ENCODE measurements at regions not wholly inside any gene's neighbourhood (a gene's known extent, or its start where the extent isn't known, plus 50 kb on each side); places are given as distances from the start of the nearest gene placed in this dataset.
"Not testable (repeated sequence)": the region's sequence is repeated elsewhere in the genome, so short reads cannot be mapped to it uniquely, and the experiment has no call there.

GRCh38 chr1:187070076-187070475, 241.3 kb downstream of the PLA2G4A start:
- Histone ChIP-seq H3K36me3 (ENCODE audit: control insufficient read depth, insufficient read depth, low read length) (no peaks in the 10 kb centered on the region), H3K9ac (ENCODE audit: low read length) (no peak overlapping the region), H3K4me1 (ENCODE audit: control insufficient read depth, insufficient read depth, low read length) (no peaks in the 10 kb centered on the region), H3K27ac (ENCODE audit: low read depth, low read length) (no peak overlapping the region), H3K4me3 (ENCODE audit: low read length) (no peak overlapping the region), H3K27me3 (ENCODE audit: control insufficient read depth, insufficient read depth, low read length) (no peaks in the 10 kb centered on the region)

DNA sequence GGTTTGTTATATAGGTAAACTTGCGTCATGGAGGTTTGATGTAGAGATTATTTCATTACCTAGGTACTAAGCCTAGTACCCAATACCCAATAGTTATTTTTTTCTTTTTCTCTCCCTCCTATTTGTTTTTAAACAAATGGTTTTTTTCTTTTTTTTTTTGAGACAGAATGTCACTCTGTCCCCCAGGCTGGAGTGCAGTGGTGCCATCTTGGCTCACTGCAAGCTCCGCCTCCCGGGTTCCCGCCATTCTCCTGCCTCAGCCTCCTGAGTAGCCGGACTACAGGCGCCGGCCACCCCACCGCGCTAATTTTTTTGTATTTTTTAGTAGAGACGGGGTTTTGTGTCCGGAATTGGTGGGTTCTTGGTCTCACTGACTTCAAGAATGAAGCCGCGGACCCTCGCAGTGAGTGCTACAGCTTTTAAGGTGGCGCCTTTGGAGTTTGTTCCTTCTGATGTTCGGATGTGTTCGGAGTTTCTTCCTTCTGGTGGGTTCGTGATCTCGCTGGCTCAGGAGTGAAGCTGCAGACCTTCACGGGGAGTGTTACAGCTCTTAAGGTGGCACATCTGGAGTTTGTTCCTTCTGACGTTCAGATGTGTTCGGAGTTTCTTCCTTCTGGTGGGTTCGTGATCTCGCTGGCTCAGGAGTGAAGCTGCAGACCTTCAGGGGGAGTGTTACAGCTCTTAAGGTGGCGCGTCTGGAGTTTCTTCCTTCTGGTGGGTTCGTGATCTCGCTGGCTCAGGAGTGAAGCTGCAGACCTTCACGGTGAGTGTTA, 243.7 kb downstream of the PLA2G4A start:
- H3K36me3 ChIP-seq (ENCODE audit: control insufficient read depth, insufficient read depth, low read length); H3K4me3 ChIP-seq (ENCODE audit: low read length); H3K27ac ChIP-seq (ENCODE audit: low read depth, low read length); H3K27me3 ChIP-seq (ENCODE audit: control insufficient read depth, insufficient read depth, low read length); H3K9ac ChIP-seq (ENCODE audit: low read length); H3K4me1 ChIP-seq (ENCODE audit: control insufficient read depth, insufficient read depth, low read length): not testable (repeated sequence)

DNA sequence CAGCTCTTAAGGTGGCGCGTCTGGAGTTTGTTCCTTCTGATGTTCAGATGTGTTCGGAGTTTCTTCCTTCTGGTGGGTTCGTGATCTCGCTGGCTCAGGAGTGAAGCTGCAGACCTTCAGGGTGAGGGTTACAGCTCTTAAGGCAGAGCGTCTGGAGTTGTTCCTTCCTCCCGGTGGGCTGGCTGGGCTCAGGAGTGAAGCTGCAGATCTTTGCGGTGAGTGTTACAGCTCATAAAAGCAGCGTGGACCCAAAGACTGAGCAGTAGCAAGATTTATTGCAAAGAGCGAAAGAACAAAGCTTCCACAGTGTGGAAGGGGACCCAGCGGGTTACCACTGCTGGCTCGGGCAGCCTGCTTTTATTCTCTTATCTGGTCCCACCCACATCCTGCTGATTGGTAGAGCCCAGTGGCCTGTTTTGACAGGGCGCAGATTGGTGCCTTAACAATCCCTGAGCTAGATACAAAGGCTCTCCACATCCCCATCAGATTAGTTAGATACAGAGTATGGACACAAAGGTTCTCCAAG, 244.3 kb downstream of the PLA2G4A start:
- H3K27ac ChIP-seq (ENCODE audit: low read depth, low read length); H3K27me3 ChIP-seq (ENCODE audit: control insufficient read depth, insufficient read depth, low read length); H3K9ac ChIP-seq (ENCODE audit: low read length); H3K36me3 ChIP-seq (ENCODE audit: control insufficient read depth, insufficient read depth, low read length); H3K4me1 ChIP-seq (ENCODE audit: control insufficient read depth, insufficient read depth, low read length): not testable (repeated sequence)
- peak overlapping the region; percentile 15 for H3K4me3 ChIP-seq (ENCODE audit: low read length)

- H3K4me1 ChIP-seq (ENCODE audit: control insufficient read depth, insufficient read depth, low read length); H3K36me3 ChIP-seq (ENCODE audit: control insufficient read depth, insufficient read depth, low read length); H3K27ac ChIP-seq (ENCODE audit: low read depth, low read length); H3K9ac ChIP-seq (ENCODE audit: low read length); H3K27me3 ChIP-seq (ENCODE audit: control insufficient read depth, insufficient read depth, low read length); H3K4me3 ChIP-seq (ENCODE audit: low read length): not testable (repeated sequence)
Measured at GRCh38 chr1:187073634-187074245, 245.0 kb downstream of the PLA2G4A start.

DNA sequence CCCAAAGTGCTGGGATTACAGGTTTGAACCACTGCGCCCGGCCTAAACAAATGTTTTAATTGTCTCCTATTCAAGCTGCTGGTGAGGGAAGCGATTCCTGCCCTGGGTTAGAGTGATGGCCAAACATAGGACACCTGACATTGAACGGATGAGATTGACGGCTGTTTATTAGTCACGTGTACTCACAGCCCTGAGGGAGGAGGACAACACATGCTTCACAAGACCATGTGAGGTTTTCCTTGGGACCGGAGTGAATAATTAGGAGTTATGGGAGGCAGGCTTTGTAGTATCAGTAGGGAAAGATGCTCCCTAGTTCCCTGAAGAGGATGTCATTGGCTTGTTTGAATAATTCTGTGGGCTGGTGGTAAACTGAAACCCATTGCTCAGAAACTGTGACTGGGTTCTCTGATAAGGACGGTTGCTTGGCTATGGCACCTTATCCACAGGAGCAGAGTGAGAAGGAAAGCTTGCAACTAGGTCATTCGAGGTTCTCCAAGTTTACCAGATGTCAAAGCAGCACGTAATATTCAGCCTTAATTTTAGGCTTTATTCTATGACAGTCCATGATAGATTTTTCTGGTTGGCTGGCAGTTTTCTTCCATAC, 245.8 kb downstream of the PLA2G4A start:
- H3K4me3 ChIP-seq (ENCODE audit: low read length) = no peak overlapping the region
- no peak overlapping the region for H3K9ac ChIP-seq (ENCODE audit: low read length)
- H3K36me3 ChIP-seq (ENCODE audit: control insufficient read depth, insufficient read depth, low read length) = no peaks in the 10 kb centered on the region
- H3K27ac ChIP-seq (ENCODE audit: low read depth, low read length) = no peak overlapping the region
- no peaks in the 10 kb centered on the region for H3K4me1 ChIP-seq (ENCODE audit: control insufficient read depth, insufficient read depth, low read length)
- no peaks in the 10 kb centered on the region for H3K27me3 ChIP-seq (ENCODE audit: control insufficient read depth, insufficient read depth, low read length)

DNA sequence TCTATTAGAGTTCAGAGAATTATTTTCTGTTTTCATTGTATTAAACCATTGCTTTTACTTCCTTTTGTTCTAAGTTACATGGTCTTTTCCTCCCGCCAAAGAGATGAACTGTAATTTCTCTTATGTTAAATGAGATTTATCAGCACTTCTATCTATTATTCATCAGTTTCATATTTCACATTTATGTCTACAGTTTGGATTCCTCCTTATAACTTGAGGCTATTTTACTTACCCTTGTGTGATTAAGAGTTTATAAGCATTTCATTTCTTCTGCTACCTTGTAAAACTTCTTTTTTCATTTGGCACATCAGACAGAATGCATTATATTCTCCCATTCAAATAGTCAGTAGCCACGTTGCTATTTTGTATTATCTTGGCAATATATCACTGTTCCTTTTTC, 248.2 kb downstream of the PLA2G4A start:
- no peaks in the 10 kb centered on the region for H3K4me1 ChIP-seq (ENCODE audit: control insufficient read depth, insufficient read depth, low read length)
- H3K36me3 ChIP-seq (ENCODE audit: control insufficient read depth, insufficient read depth, low read length) = no peaks in the 10 kb centered on the region
- H3K9ac ChIP-seq (ENCODE audit: low read length) = no peak overlapping the region
- no peak overlapping the region for H3K27ac ChIP-seq (ENCODE audit: low read depth, low read length)
- no peaks in the 10 kb centered on the region for H3K27me3 ChIP-seq (ENCODE audit: control insufficient read depth, insufficient read depth, low read length)
- no peak overlapping the region for H3K4me3 ChIP-seq (ENCODE audit: low read length)

GRCh38 chr1:187078321-187078720, 249.6 kb downstream of the PLA2G4A start:
- H3K27ac ChIP-seq (ENCODE audit: low read depth, low read length) = no peak overlapping the region
- H3K4me3 ChIP-seq (ENCODE audit: low read length) = no peak overlapping the region
- no peaks in the 10 kb centered on the region for H3K27me3 ChIP-seq (ENCODE audit: control insufficient read depth, insufficient read depth, low read length)
- no peaks in the 10 kb centered on the region for H3K36me3 ChIP-seq (ENCODE audit: control insufficient read depth, insufficient read depth, low read length)
- no peaks in the 10 kb centered on the region for H3K4me1 ChIP-seq (ENCODE audit: control insufficient read depth, insufficient read depth, low read length)
- H3K9ac ChIP-seq (ENCODE audit: low read length) = no peak overlapping the region

DNA sequence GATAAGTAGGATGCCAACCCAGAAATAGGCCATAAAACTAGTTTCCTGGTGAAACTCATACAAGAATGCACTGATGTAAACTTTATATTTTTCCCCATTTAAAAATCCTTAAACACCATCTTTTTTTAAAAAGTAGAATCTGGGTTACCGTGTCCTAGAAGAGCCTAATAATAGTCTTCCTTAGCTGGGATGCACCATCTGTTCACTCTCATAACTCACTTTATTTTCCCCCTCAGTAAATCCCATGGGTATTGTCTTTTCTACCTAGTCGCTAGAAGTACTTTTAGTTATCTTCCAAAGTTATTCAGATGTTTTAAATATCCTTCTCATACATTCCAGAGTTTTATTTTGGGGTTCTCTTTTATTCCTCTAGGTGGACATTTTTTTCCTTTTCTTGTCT, 250.2 kb downstream of the PLA2G4A start:
- H3K27me3 ChIP-seq (ENCODE audit: control insufficient read depth, insufficient read depth, low read length) = no peaks in the 10 kb centered on the region
- no peak overlapping the region for H3K4me3 ChIP-seq (ENCODE audit: low read length)
- no peak overlapping the region for H3K27ac ChIP-seq (ENCODE audit: low read depth, low read length)
- no peaks in the 10 kb centered on the region for H3K36me3 ChIP-seq (ENCODE audit: control insufficient read depth, insufficient read depth, low read length)
- no peak overlapping the region for H3K9ac ChIP-seq (ENCODE audit: low read length)
- H3K4me1 ChIP-seq (ENCODE audit: control insufficient read depth, insufficient read depth, low read length) = no peaks in the 10 kb centered on the region

DNA sequence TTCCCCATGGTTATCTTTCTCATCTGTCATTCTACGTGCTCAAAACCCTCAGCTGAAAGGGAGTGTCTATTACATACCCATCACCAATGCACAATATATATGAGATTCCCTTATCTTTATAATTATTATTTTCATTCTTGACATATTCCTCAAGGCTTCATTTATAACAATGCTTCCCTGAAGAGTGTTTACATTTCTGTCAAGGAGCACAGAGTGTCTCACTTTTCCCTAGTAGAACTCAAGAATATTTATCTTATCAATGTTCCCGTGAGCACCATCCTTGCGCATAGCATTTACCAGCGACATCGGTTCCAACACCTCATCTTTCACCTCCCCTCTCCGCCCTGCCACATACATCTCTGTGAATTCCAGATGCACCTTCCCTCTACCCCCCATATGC, 250.6 kb downstream of the PLA2G4A start:
- Histone ChIP-seq H3K27me3 (ENCODE audit: control insufficient read depth, insufficient read depth, low read length) (no peaks in the 10 kb centered on the region), H3K9ac (ENCODE audit: low read length) (no peak overlapping the region), H3K4me1 (ENCODE audit: control insufficient read depth, insufficient read depth, low read length) (no peaks in the 10 kb centered on the region), H3K4me3 (ENCODE audit: low read length) (no peak overlapping the region), H3K36me3 (ENCODE audit: control insufficient read depth, insufficient read depth, low read length) (no peaks in the 10 kb centered on the region), H3K27ac (ENCODE audit: low read depth, low read length) (no peak overlapping the region)

DNA sequence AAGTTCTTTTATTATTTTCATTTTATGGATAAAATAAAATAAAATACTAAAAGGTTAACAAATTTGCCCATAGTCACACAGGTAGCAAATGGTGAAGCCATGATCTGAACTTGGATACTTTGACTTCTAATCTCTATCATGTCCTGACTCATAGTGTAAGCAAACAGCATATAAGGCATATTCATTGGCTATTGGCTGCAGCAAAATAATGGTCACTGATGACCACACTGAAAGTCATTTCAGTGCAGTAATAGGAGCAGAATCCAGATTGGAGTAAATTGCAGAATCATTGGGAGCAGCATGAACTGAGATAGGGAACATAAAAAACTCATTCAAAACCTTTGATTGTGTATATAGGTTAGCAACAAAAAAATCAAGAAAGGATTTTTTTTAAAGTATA, 262.9 kb downstream of the PLA2G4A start:
- Histone ChIP-seq H3K9ac (ENCODE audit: low read length) (no peak overlapping the region), H3K36me3 (ENCODE audit: control insufficient read depth, insufficient read depth, low read length) (no peaks in the 10 kb centered on the region), H3K4me1 (ENCODE audit: control insufficient read depth, insufficient read depth, low read length) (no peaks in the 10 kb centered on the region), H3K27me3 (ENCODE audit: control insufficient read depth, insufficient read depth, low read length) (no peaks in the 10 kb centered on the region), H3K4me3 (ENCODE audit: low read length) (no peak overlapping the region), H3K27ac (ENCODE audit: low read depth, low read length) (no peak overlapping the region)

DNA sequence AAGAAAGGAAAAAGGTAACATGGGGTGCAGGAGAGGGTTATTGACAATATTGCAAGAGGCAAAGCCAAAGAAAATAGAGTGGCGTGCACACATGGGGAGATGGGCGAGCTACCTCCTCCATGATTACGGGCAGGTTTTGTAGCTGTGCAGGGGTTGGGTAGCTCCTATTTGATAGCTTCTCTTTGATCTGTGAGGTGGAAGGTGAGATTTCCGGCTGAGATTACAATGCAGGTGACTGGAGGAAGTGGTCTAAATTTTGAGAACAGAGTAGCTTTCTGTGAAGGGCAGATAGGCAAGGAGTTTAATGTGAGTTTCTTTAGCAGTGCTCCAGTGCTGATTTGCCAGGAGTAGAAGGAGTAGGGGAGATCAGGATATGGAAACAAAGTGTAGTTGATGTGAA, 263.4 kb downstream of the PLA2G4A start:
- Histone ChIP-seq H3K4me1 (ENCODE audit: control insufficient read depth, insufficient read depth, low read length) (no peaks in the 10 kb centered on the region), H3K9ac (ENCODE audit: low read length) (no peak overlapping the region), H3K27ac (ENCODE audit: low read depth, low read length) (no peak overlapping the region), H3K4me3 (ENCODE audit: low read length) (no peak overlapping the region), H3K27me3 (ENCODE audit: control insufficient read depth, insufficient read depth, low read length) (no peaks in the 10 kb centered on the region), H3K36me3 (ENCODE audit: control insufficient read depth, insufficient read depth, low read length) (no peaks in the 10 kb centered on the region)

GRCh38 chr1:187096689-187097088, 267.9 kb downstream of the PLA2G4A start:
- H3K9ac ChIP-seq (ENCODE audit: low read length) = no peak overlapping the region
- H3K27ac ChIP-seq (ENCODE audit: low read depth, low read length) = no peak overlapping the region
- H3K4me1 ChIP-seq (ENCODE audit: control insufficient read depth, insufficient read depth, low read length) = no peaks in the 10 kb centered on the region
- no peak overlapping the region for H3K4me3 ChIP-seq (ENCODE audit: low read length)
- H3K36me3 ChIP-seq (ENCODE audit: control insufficient read depth, insufficient read depth, low read length) = no peaks in the 10 kb centered on the region
- no peaks in the 10 kb centered on the region for H3K27me3 ChIP-seq (ENCODE audit: control insufficient read depth, insufficient read depth, low read length)
